Adrenal gland (tissue), 5 donors: ENCODE measurements at regions not wholly inside any gene's neighbourhood (a gene's known extent, or its start where the extent isn't known, plus 50 kb on each side); places are given as distances from the start of the nearest gene placed in this dataset.

Source experiments
- POLR2A ChIP-seq, 2 donors: fragments of 450-650 bp; IDR thresholded peaks; one replicate each; pipeline ENCODE4 v1.6.1; 2017; ENCODE audit warnings: antibody characterized with exemption in 2 of 2, mild to moderate bottlenecking in 2 of 2, moderate library complexity in 1 of 2
- TF ChIP-seq, protein P1 (sequence below), 6 experiments: fragments of 450-650 bp in 4 of 6; fragments of 200-600 bp in 2 of 6; sonication (generic) in 1 of 6; IDR thresholded peaks; 1 replicate in 5 of 6; 2 replicates in 1 of 6; pipeline versions ENCODE4 v1.5.1 to v1.8.0; 2016 to 2021; ENCODE audit warnings: antibody characterized with exemption in 6 of 6, mild to moderate bottlenecking in 2 of 6, moderate library complexity in 1 of 6
- donor health status: DM: no; HTN: no; CAD: no.

DNA sequence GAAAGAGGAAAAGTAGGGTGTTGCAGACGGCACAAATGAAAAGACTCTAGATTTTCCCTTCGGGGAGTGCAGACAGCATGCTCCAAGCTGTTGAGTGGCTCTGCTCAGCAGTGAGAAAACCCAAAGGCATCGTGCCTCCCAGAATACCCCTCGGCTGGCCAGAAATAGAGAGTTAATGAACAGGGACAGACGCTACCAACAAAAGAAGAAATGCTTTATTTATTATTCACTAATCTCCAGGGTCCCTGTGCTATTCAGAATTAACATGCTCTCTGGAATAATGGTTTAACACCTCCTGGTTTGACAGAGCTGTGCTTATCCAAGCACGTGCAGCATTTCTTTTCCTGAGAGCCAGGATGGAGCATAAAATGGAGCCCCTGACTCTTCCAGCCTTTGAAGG is 82.3 kb downstream of the AQP4 start:
- TF ChIP-seq, protein P1, sequence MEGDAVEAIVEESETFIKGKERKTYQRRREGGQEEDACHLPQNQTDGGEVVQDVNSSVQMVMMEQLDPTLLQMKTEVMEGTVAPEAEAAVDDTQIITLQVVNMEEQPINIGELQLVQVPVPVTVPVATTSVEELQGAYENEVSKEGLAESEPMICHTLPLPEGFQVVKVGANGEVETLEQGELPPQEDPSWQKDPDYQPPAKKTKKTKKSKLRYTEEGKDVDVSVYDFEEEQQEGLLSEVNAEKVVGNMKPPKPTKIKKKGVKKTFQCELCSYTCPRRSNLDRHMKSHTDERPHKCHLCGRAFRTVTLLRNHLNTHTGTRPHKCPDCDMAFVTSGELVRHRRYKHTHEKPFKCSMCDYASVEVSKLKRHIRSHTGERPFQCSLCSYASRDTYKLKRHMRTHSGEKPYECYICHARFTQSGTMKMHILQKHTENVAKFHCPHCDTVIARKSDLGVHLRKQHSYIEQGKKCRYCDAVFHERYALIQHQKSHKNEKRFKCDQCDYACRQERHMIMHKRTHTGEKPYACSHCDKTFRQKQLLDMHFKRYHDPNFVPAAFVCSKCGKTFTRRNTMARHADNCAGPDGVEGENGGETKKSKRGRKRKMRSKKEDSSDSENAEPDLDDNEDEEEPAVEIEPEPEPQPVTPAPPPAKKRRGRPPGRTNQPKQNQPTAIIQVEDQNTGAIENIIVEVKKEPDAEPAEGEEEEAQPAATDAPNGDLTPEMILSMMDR (IDR thresholded peaks at IDR 0.05), result no peak
- no peak for TF ChIP-seq POLR2A (IDR thresholded peaks at IDR 0.05)
